ENCODE measurements at regions not wholly inside any gene's neighbourhood (a gene's known extent, or its start where the extent isn't known, plus 50 kb on each side); places are given as distances from the start of the nearest gene placed in this dataset.
A peak's percentile ranks its signal among the peaks of the same experiment; 100 is the strongest.

DNA sequence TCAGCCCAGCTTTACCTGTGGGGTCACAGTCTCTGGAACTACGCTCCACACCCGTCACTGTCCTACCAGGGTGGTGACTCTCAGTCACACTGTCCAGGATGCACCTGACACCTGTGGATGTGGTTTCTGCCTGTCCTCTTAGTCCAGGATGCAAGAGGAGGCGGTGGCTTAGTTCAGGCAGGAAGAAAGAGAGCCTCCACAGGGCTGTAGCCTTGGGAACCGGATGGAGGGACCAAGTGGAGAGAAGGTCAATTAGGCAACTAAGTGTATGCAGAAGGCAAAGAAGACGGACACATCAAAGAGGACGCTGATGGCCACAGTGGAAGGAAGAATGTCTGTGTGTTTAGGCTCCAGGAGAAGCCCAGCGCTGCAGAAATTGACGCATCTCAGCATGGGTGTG is 153.9 kb upstream of the IRF2BP2 start (continued):
- TF ChIP-seq PREB (CRISPR knock-in tag; IDR thresholded peaks at IDR 0.05) (no peak), SOX13 (IDR thresholded peaks at IDR 0.05) (no peak), SOX13 (CRISPR knock-in tag; conservative IDR thresholded peaks at IDR 0.05 in 1 of 2, IDR thresholded peaks at IDR 0.05 in 1 of 2) (peak in 1 of 2 experiments; percentile 81; a peak in 2 of 4 replicates), KDM4B (CRISPR knock-in tag; IDR thresholded peaks at IDR 0.05) (no peak), GABPA (IDR thresholded peaks at IDR 0.05; ENCODE audit: low read depth, low read length) (no peak), GABPA (CRISPR knock-in tag; IDR thresholded peaks at IDR 0.05; ENCODE audit: low read depth) (0 out of 2 replicates have a peak, but pooled peaks have one; percentile 41), ZNF879 (CRISPR knock-in tag; IDR thresholded peaks at IDR 0.05) (no peak), ELF1 (CRISPR knock-in tag; IDR thresholded peaks at IDR 0.05) (0 out of 2 replicates have a peak, but pooled peaks have one; percentile 33), NONO (IDR thresholded peaks at IDR 0.05) (no peak), NONO (CRISPR knock-in tag; conservative IDR thresholded peaks at IDR 0.05) (no peak), DMTF1 (CRISPR knock-in tag; IDR thresholded peaks at IDR 0.05) (no peak), KDM6A (CRISPR knock-in tag; IDR thresholded peaks at IDR 0.05; ENCODE audit: low read depth) (0 out of 2 replicates have a peak, but pooled peaks have one; percentile 14), POLR2AphosphoS5 (IDR thresholded peaks at IDR 0.05; ENCODE audit: low read depth, low read length) (no peak), ZNF773 (CRISPR knock-in tag; IDR thresholded peaks at IDR 0.05; ENCODE audit: borderline replicate concordance) (no peak), ZNF292 (CRISPR knock-in tag; IDR thresholded peaks at IDR 0.05; ENCODE audit: borderline replicate concordance, low read depth) (0 out of 2 replicates have a peak, but pooled peaks have one; percentile 25), MED1 (CRISPR knock-in tag; IDR thresholded peaks at IDR 0.05) (peak; percentile 93), ZNF484 (CRISPR knock-in tag; IDR thresholded peaks at IDR 0.05; ENCODE audit: borderline replicate concordance, low read depth) (no peak), ZNF772 (CRISPR knock-in tag; IDR thresholded peaks at IDR 0.05) (peak; percentile 60; the same call in 1 of the 2 replicates), RARA (CRISPR knock-in tag; IDR thresholded peaks at IDR 0.05) (peak; percentile 81), EP300 (IDR thresholded peaks at IDR 0.05; ENCODE audit: low read depth in 2 of 2, low read length in 2 of 2) (peak in 1 of 2 experiments; percentile 65; a peak in 2 of 4 replicates), EP300 (CRISPR knock-in tag; IDR thresholded peaks at IDR 0.05; ENCODE audit: borderline replicate concordance) (peak; percentile 79; the same call in 1 of the 2 replicates), FOXO1 (CRISPR knock-in tag; IDR thresholded peaks at IDR 0.05) (peak; percentile 53), NFYC (CRISPR knock-in tag; IDR thresholded peaks at IDR 0.05) (0 out of 2 replicates have a peak, but pooled peaks have one; percentile 29), SMARCC2 (IDR thresholded peaks at IDR 0.05) (no peak)
- TF ChIP-seq, protein P1, sequence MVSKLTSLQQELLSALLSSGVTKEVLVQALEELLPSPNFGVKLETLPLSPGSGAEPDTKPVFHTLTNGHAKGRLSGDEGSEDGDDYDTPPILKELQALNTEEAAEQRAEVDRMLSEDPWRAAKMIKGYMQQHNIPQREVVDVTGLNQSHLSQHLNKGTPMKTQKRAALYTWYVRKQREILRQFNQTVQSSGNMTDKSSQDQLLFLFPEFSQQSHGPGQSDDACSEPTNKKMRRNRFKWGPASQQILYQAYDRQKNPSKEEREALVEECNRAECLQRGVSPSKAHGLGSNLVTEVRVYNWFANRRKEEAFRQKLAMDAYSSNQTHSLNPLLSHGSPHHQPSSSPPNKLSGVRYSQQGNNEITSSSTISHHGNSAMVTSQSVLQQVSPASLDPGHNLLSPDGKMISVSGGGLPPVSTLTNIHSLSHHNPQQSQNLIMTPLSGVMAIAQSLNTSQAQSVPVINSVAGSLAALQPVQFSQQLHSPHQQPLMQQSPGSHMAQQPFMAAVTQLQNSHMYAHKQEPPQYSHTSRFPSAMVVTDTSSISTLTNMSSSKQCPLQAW (CRISPR knock-in tag; IDR thresholded peaks at IDR 0.05): 0 out of 2 replicates have a peak, but pooled peaks have one; percentile 44
- TF ChIP-seq, protein P2, sequence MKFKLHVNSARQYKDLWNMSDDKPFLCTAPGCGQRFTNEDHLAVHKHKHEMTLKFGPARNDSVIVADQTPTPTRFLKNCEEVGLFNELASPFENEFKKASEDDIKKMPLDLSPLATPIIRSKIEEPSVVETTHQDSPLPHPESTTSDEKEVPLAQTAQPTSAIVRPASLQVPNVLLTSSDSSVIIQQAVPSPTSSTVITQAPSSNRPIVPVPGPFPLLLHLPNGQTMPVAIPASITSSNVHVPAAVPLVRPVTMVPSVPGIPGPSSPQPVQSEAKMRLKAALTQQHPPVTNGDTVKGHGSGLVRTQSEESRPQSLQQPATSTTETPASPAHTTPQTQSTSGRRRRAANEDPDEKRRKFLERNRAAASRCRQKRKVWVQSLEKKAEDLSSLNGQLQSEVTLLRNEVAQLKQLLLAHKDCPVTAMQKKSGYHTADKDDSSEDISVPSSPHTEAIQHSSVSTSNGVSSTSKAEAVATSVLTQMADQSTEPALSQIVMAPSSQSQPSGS (CRISPR knock-in tag; IDR thresholded peaks at IDR 0.05): peak; percentile 32; the same call in 1 of the 2 replicates
